ENCODE measurements at regions not wholly inside any gene's neighbourhood (a gene's known extent, or its start where the extent isn't known, plus 50 kb on each side); places are given as distances from the start of the nearest gene placed in this dataset.

DNA sequence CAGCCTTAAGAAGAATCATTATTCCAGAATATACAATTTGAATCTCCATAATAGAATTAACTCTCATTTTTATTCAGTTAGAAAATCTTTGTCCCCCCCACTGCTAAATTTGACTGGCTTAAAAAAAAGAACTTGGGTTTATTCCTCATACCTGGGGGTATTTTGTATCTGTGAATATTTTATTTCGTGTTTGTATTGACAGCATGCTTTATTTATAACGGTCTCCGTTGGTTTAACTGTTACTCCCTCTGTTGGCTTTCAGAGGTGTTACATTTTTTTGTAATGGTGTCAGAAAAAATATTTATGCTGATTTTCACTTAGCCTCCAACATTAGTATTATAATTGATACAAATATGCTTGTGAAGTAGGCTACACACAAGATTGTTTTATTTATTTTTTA lies 109.1 kb downstream of the HAUS1 start:
- TF ChIP-seq, protein P1, sequence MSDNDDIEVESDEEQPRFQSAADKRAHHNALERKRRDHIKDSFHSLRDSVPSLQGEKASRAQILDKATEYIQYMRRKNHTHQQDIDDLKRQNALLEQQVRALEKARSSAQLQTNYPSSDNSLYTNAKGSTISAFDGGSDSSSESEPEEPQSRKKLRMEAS (IDR thresholded peaks at IDR 0.05): no peak
- TF ChIP-seq BRCA1 (IDR thresholded peaks at IDR 0.05; ENCODE audit: low read depth, low read length) (no peak), POLR2A (IDR thresholded peaks at IDR 0.05; ENCODE audit: control extremely low read depth in 1 of 2, low read depth in 2 of 2, low read length in 2 of 2) (no peak), EGR1 (IDR thresholded peaks at IDR 0.05; ENCODE audit: borderline replicate concordance, low read depth, low read length) (no peak), EZH2 (IDR thresholded peaks at IDR 0.05; ENCODE audit: low read depth, low read length, severe bottlenecking) (no peak), CEBPB (IDR thresholded peaks at IDR 0.05; ENCODE audit: low read depth, low read length) (no peak), POLR2AphosphoS5 (IDR thresholded peaks at IDR 0.05; ENCODE audit: low read depth, low read length) (no peak), ASH2L (IDR thresholded peaks at IDR 0.05; ENCODE audit: low read length) (no peak), SIN3A (conservative IDR thresholded peaks at IDR 0.05 in 1 of 2, IDR thresholded peaks at IDR 0.05 in 1 of 2; ENCODE audit: low read depth in 1 of 2, low read length in 2 of 2) (no peak), YY1 (IDR thresholded peaks at IDR 0.05; ENCODE audit: low read depth, low read length) (no peak), RXRA (IDR thresholded peaks at IDR 0.05; ENCODE audit: insufficient read depth, low read depth, low read length) (no peak), MAFK (IDR thresholded peaks at IDR 0.05; ENCODE audit: low read depth, low read length) (no peak)
- TF ChIP-seq, protein P2, sequence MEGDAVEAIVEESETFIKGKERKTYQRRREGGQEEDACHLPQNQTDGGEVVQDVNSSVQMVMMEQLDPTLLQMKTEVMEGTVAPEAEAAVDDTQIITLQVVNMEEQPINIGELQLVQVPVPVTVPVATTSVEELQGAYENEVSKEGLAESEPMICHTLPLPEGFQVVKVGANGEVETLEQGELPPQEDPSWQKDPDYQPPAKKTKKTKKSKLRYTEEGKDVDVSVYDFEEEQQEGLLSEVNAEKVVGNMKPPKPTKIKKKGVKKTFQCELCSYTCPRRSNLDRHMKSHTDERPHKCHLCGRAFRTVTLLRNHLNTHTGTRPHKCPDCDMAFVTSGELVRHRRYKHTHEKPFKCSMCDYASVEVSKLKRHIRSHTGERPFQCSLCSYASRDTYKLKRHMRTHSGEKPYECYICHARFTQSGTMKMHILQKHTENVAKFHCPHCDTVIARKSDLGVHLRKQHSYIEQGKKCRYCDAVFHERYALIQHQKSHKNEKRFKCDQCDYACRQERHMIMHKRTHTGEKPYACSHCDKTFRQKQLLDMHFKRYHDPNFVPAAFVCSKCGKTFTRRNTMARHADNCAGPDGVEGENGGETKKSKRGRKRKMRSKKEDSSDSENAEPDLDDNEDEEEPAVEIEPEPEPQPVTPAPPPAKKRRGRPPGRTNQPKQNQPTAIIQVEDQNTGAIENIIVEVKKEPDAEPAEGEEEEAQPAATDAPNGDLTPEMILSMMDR (IDR thresholded peaks at IDR 0.05; ENCODE audit: control extremely low read depth in 1 of 3, insufficient read depth in 1 of 3, low read depth in 1 of 3, low read length in 3 of 3): peak in 2 of 3 experiments; percentile 17 to 42; a peak in 2 of 4 replicates
- TF ChIP-seq, protein P3, sequence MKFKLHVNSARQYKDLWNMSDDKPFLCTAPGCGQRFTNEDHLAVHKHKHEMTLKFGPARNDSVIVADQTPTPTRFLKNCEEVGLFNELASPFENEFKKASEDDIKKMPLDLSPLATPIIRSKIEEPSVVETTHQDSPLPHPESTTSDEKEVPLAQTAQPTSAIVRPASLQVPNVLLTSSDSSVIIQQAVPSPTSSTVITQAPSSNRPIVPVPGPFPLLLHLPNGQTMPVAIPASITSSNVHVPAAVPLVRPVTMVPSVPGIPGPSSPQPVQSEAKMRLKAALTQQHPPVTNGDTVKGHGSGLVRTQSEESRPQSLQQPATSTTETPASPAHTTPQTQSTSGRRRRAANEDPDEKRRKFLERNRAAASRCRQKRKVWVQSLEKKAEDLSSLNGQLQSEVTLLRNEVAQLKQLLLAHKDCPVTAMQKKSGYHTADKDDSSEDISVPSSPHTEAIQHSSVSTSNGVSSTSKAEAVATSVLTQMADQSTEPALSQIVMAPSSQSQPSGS (IDR thresholded peaks at IDR 0.05; ENCODE audit: low read length): no peak

Data from H1 (cell line).